SK-N-SH (cell line): ENCODE measurements at regions not wholly inside any gene's neighbourhood (a gene's known extent, or its start where the extent isn't known, plus 50 kb on each side); places are given as distances from the start of the nearest gene placed in this dataset.

Experiments used
- FOXJ3 ChIP-seq: sonication (generic); formaldehyde crosslinking; IDR thresholded peaks from 2 replicates; pipeline ENCODE4 v1.5.1; 2020; ENCODE audit warnings: mild to moderate bottlenecking, missing genetic modification reagents
- GABPA ChIP-seq: IDR thresholded peaks from 2 replicates; pipeline ENCODE4 v1.4.0; 2012; ENCODE audit warnings: low read depth, mild to moderate bottlenecking
- TF ChIP-seq, protein P1 (sequence below): fragments of 200-600 bp; sonication (generic); IDR thresholded peaks from 2 replicates; pipeline ENCODE4 v1.6.1; 2017; ENCODE audit warnings: antibody characterized with exemption, mild to moderate bottlenecking, moderate library complexity
- TF ChIP-seq, protein P2 (sequence below): IDR thresholded peaks from 2 replicates; pipeline ENCODE4 v1.4.0; 2012; ENCODE audit warnings: low read depth, borderline replicate concordance

DNA sequence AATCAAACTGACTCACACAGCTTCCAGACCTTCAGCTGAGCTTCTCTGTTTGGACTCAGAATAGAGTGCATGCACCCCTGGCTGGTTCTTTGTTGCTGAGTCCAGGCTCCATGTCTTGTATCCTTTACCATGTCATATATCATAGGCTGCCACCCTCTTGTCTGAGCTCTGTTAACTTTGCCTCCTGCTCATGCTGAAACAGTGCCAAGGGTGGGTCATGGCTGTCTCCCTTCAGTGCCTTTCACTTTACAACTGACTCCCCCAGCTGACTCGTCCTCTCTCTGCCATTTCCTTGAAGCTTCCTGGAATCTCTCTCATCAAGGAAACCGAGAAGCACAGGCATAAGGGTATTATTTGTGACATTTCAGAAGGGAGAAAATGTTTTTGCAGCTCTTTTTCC lies 885.3 kb downstream of the TTLL7 start:
- TF ChIP-seq, protein P1, sequence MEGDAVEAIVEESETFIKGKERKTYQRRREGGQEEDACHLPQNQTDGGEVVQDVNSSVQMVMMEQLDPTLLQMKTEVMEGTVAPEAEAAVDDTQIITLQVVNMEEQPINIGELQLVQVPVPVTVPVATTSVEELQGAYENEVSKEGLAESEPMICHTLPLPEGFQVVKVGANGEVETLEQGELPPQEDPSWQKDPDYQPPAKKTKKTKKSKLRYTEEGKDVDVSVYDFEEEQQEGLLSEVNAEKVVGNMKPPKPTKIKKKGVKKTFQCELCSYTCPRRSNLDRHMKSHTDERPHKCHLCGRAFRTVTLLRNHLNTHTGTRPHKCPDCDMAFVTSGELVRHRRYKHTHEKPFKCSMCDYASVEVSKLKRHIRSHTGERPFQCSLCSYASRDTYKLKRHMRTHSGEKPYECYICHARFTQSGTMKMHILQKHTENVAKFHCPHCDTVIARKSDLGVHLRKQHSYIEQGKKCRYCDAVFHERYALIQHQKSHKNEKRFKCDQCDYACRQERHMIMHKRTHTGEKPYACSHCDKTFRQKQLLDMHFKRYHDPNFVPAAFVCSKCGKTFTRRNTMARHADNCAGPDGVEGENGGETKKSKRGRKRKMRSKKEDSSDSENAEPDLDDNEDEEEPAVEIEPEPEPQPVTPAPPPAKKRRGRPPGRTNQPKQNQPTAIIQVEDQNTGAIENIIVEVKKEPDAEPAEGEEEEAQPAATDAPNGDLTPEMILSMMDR = no peak
- TF ChIP-seq GABPA = no peak
- TF ChIP-seq FOXJ3 = no peak
- TF ChIP-seq, protein P2, sequence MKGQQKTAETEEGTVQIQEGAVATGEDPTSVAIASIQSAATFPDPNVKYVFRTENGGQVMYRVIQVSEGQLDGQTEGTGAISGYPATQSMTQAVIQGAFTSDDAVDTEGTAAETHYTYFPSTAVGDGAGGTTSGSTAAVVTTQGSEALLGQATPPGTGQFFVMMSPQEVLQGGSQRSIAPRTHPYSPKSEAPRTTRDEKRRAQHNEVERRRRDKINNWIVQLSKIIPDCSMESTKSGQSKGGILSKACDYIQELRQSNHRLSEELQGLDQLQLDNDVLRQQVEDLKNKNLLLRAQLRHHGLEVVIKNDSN = no peak
